Naive thymus-derived CD4-positive, alpha-beta T cell (primary cell): ENCODE measurements at regions not wholly inside any gene's neighbourhood (a gene's known extent, or its start where the extent isn't known, plus 50 kb on each side); places are given as distances from the start of the nearest gene placed in this dataset.
"Not testable (repeated sequence)": the region's sequence is repeated elsewhere in the genome, so short reads cannot be mapped to it uniquely, and the experiment has no call there.

ENCODE experiments used
- ATAC-seq: fragments of 150-1000 bp; cut with Tn5 transposase; 2 replicates; pipeline ENCODE4 v1.10.0; 2021; ENCODE audit warnings: mild to moderate bottlenecking, moderate library complexity
- CTCF ChIA-PET: fragments of 350-600 bp; sonication (Branson Sonifier 250); formaldehyde crosslinking; loops from one replicate; lab custom pipeline; 2021; ENCODE audit warnings: antibody characterized with exemption; lab: Charles Lee
- POLR2A ChIA-PET: fragments of 350-600 bp; sonication (Branson Sonifier 250); formaldehyde crosslinking; loops from one replicate; lab custom pipeline; 2021; ENCODE audit warnings: antibody characterized with exemption, inconsistent platforms; lab: Charles Lee
- DNase-seq, 9 donors: peaks; one replicate each; pipeline versions ENCODE4 v3.0.0 to v3.0.0-alpha.2; 2020 to 2022; ENCODE audit warnings: mixed read lengths in 1 of 9
- H3K27ac ChIP-seq: one replicate; pipeline ENCODE4 v1.7.0; 2013; ENCODE audit warnings: mild to moderate bottlenecking, low read depth, low read length, moderate library complexity
- H3K27me3 ChIP-seq, 2 donors: one replicate each; pipeline ENCODE4 v1.7.0; 2013; ENCODE audit warnings: low read length in 2 of 2, mild to moderate bottlenecking in 2 of 2, moderate library complexity in 2 of 2; ENCODE audit not compliant: control insufficient read depth in 2 of 2, insufficient read depth in 2 of 2
- H3K36me3 ChIP-seq, 3 experiments: 1 replicate in 2 of 3; 2 replicates in 1 of 3; pipeline ENCODE4 v1.7.0; 2013; ENCODE audit warnings: low read length in 3 of 3, mild to moderate bottlenecking in 3 of 3, moderate library complexity in 1 of 3; ENCODE audit not compliant: insufficient read depth in 3 of 3, control insufficient read depth in 2 of 3
- H3K4me1 ChIP-seq, 2 donors: one replicate each; pipeline ENCODE4 v1.7.0; 2013; ENCODE audit warnings: low read length in 2 of 2, mild to moderate bottlenecking in 2 of 2, moderate library complexity in 1 of 2; ENCODE audit not compliant: control insufficient read depth in 2 of 2, insufficient read depth in 2 of 2
- H3K4me3 ChIP-seq: 2 replicates; pipeline ENCODE4 v1.7.0; 2013; ENCODE audit warnings: mild to moderate bottlenecking, low read length
- H3K9me3 ChIP-seq, 3 experiments: 1 replicate in 2 of 3; 2 replicates in 1 of 3; pipeline ENCODE4 v1.7.0; 2013; ENCODE audit warnings: low read length in 3 of 3; ENCODE audit not compliant: control insufficient read depth in 2 of 3
- H3K27ac Mint-ChIP-seq, 9 donors: one replicate each; pipeline ENCODE4 v1.8.0; 2020 to 2022; ENCODE audit warnings: mixed read lengths in 9 of 9, mild to moderate bottlenecking in 8 of 9, moderate library complexity in 5 of 9, inconsistent platforms in 2 of 9
- H3K27me3 Mint-ChIP-seq, 5 donors: one replicate each; pipeline ENCODE4 v1.8.0; 2021 to 2022; ENCODE audit warnings: mixed read lengths in 5 of 5, mild to moderate bottlenecking in 1 of 5
- H3K36me3 Mint-ChIP-seq, 5 donors: one replicate each; pipeline ENCODE4 v1.8.0; 2020 to 2022; ENCODE audit warnings: mixed read lengths in 5 of 5, mild to moderate bottlenecking in 3 of 5, inconsistent platforms in 1 of 5
- H3K4me1 Mint-ChIP-seq, 7 donors: one replicate each; pipeline ENCODE4 v1.8.0; 2020 to 2022; ENCODE audit warnings: mixed read lengths in 7 of 7, mild to moderate bottlenecking in 3 of 7, inconsistent platforms in 1 of 7
- H3K4me3 Mint-ChIP-seq, 10 donors: one replicate each; pipeline ENCODE4 v1.8.0; 2020 to 2022; ENCODE audit warnings: mild to moderate bottlenecking in 10 of 10, mixed read lengths in 10 of 10, moderate library complexity in 6 of 10, inconsistent platforms in 2 of 10
- H3K9me3 Mint-ChIP-seq, 11 donors: one replicate each; pipeline ENCODE4 v1.8.0; 2020 to 2022; ENCODE audit warnings: mixed read lengths in 11 of 11, mild to moderate bottlenecking in 4 of 11, inconsistent platforms in 1 of 11, moderate library complexity in 1 of 11
- intact Hi-C, 2 donors: fragments of 100-400 bp; cut with micrococcal nuclease; formaldehyde crosslinking; loops; one replicate each; pipeline ENCODE4 v1.15.1; 2023

DNA sequence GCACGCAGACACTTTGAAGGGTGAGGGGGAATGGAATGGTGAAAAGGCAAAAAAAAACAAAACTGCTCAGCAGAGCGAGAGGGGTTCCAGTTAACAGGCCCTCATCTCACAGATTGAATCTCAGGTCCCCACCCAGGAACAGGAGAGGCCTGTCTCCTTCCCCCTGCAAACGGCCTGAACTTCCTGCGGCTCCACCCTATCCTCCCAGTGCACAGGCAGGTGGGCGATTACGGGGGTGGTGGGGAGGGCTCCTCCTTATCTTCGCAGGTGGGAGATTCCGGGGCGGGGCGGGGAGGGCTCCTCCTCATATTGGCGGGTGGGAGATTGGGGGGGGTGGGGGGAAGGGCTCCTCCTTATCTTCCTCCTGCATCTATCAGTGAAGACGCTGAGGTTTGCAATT lies 129.0 kb downstream of the SOX4 start:
- H3K27ac Mint-ChIP-seq: peak overlapping the region in 2 of 9 donors; percentile 18 to 69
- peaks cover 0 to 12% (median 4%) of the 10 kb centered on the region in 7 donors for H3K4me1 Mint-ChIP-seq
- peaks cover 0 to 12% (median 4%) of the 10 kb centered on the region in 11 donors for H3K9me3 Mint-ChIP-seq
- Histone ChIP-seq H3K36me3 (no peaks in the 10 kb centered on the region), H3K27ac (no peak overlapping the region), H3K4me3 (no peak overlapping the region), H3K4me1 (no peaks in the 10 kb centered on the region), H3K27me3 (no peaks in the 10 kb centered on the region), H3K9me3 (no peaks in the 10 kb centered on the region)
- CTCF ChIA-PET: no interaction called here
- intact Hi-C loops: no loop called here
- no peak for ATAC-seq
- peaks cover 0 to 4% (median 0%) of the 10 kb centered on the region in 5 donors for H3K36me3 Mint-ChIP-seq
- peak overlapping the region in 3 of 10 donors; percentile 48 to 66 (median 51) for H3K4me3 Mint-ChIP-seq
- peaks cover 0 to 9% (median 0%) of the 10 kb centered on the region in 5 donors for H3K27me3 Mint-ChIP-seq
- POLR2A ChIA-PET: no interaction called here
- no peak for DNase-seq

DNA sequence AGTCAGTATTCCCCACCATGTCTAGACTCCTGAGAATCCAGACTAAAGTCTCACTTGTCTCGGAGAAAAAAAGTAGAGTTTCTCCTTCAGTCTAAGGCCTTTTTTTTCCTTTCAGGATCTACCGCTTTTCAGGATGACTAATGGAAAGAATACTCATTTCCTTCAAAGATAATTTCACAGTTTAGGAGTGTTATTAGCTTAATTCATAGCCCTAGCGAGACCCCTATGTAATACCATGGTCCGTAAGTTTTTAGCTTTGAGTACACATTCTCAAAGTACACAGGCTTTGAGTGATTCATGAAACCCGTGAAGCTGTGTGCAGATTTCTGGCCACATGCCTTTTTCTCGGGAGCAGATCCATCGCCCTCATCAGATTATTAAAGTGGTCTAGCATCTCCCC lies 133.1 kb downstream of the SOX4 start:
- Mint-ChIP-seq H3K27me3 (peaks cover 0 to 4% (median 0%) of the 10 kb centered on the region in 5 donors), H3K27ac (no peak overlapping the region), H3K4me1 (peaks cover 0 to 12% (median 4%) of the 10 kb centered on the region in 7 donors), H3K4me3 (no peak overlapping the region), H3K36me3 (no peaks in the 10 kb centered on the region), H3K9me3 (peaks cover 0 to 2% (median 0%) of the 10 kb centered on the region in 11 donors)
- H3K9me3 ChIP-seq: no peaks in the 10 kb centered on the region
- H3K4me1 ChIP-seq: no peaks in the 10 kb centered on the region
- H3K36me3 ChIP-seq: no peaks in the 10 kb centered on the region
- DNase-seq (no peak), ATAC-seq (no peak)
- no peak overlapping the region for H3K27ac ChIP-seq
- CTCF ChIA-PET: no interaction called here
- H3K27me3 ChIP-seq: no peaks in the 10 kb centered on the region
- POLR2A ChIA-PET: no interaction called here
- H3K4me3 ChIP-seq: no peak overlapping the region
- intact Hi-C loops: no loop called here

DNA sequence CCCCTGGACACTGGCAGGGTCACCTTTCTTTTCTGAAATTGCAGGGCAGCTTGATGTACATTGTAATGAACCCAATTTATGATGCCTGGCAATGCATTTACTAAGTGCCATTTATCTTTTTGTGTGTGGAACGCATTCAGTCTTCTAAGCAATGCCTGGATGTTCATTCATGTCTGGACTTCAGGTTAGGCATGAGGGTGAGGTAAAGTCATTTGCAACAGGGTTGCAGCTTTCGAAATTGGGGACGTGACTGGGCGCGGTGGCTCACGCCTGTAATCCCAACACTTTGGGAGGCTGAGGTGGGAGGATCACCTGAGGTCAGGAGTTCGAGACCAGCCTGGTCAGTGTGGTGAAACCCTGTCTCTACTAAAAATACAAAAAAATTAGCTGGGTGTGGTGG lies 134.6 kb downstream of the SOX4 start:
- Histone ChIP-seq H3K9me3 (no peaks in the 10 kb centered on the region), H3K4me1 (no peaks in the 10 kb centered on the region), H3K27me3 (no peaks in the 10 kb centered on the region), H3K4me3 (no peak overlapping the region), H3K27ac (no peak overlapping the region), H3K36me3 (no peaks in the 10 kb centered on the region)
- ChIA-PET CTCF (no interaction called here), POLR2A (no interaction called here)
- Mint-ChIP-seq H3K27ac (no peak overlapping the region), H3K36me3 (no peaks in the 10 kb centered on the region), H3K4me3 (no peak overlapping the region), H3K9me3 (peaks cover 0 to 2% (median 0%) of the 10 kb centered on the region in 11 donors), H3K27me3 (peaks cover 0 to 4% (median 0%) of the 10 kb centered on the region in 5 donors), H3K4me1 (peaks cover 0 to 6% (median 0%) of the 10 kb centered on the region in 7 donors)
- DNase-seq: no peak
- ATAC-seq: no peak
- intact Hi-C loops: no loop called here

DNA sequence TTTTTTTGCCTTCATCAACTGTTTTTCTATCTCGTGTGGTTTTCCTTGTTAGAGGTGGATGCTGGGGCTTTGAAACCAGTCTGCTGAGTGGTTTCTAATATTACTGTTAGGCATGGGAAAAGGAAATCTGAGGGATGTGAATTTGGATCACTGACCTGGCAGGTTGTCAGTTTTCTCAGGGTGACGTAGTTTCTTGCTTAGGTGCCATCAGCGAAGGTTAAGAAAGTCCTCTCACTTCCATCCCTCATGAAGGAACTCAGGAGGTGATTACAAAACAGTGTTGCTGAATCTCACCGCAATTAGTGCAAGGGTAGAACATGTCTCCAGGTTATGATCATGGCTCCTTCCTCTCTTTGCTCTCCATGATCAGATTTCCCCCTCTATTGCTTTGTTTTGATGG lies 135.9 kb downstream of the SOX4 start:
- Histone ChIP-seq H3K4me1 (no peaks in the 10 kb centered on the region), H3K27me3 (no peaks in the 10 kb centered on the region), H3K9me3 (no peaks in the 10 kb centered on the region), H3K4me3 (no peak overlapping the region), H3K36me3 (no peaks in the 10 kb centered on the region), H3K27ac (no peak overlapping the region)
- ChIA-PET POLR2A (no interaction called here), CTCF (no interaction called here)
- Mint-ChIP-seq H3K36me3 (no peaks in the 10 kb centered on the region), H3K9me3 (peaks cover 0 to 2% (median 0%) of the 10 kb centered on the region in 11 donors), H3K27me3 (peaks cover 0 to 7% (median 0%) of the 10 kb centered on the region in 5 donors), H3K4me3 (no peak overlapping the region), H3K4me1 (no peaks in the 10 kb centered on the region), H3K27ac (no peak overlapping the region)
- no peak for ATAC-seq
- DNase-seq: no peak
- intact Hi-C loops: no loop called here

DNA sequence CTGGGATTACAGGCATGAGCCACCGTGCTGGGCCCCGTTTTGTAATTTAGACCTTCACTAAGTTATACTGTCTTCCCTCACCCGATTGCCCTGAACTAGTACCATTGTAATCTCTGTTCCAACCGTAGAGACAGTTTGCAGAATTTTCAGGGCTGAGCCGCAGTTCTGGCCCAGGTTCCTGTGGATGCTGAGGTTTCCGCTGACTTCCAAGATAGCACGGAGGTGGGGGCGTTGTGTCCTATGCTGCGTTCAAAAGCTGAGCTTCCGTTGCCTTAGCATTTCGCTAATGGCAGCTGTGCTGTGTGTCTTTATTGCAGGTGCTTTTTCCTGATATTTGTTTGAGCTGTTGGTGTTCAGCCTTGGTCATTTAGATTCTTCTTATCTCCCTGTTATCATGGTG lies 137.0 kb downstream of the SOX4 start:
- Mint-ChIP-seq H3K36me3 (no peaks in the 10 kb centered on the region), H3K9me3 (peaks cover 0 to 2% (median 0%) of the 10 kb centered on the region in 11 donors), H3K27me3 (peaks cover 0 to 7% (median 0%) of the 10 kb centered on the region in 5 donors), H3K4me3 (no peak overlapping the region), H3K27ac (no peak overlapping the region), H3K4me1 (no peaks in the 10 kb centered on the region)
- Histone ChIP-seq H3K9me3 (no peaks in the 10 kb centered on the region), H3K36me3 (no peaks in the 10 kb centered on the region), H3K27ac (no peak overlapping the region), H3K27me3 (no peaks in the 10 kb centered on the region), H3K4me1 (no peaks in the 10 kb centered on the region), H3K4me3 (no peak overlapping the region)
- intact Hi-C loops: no loop called here
- ChIA-PET CTCF (no interaction called here), POLR2A (no interaction called here)
- ATAC-seq: no peak
- no peak for DNase-seq

DNA sequence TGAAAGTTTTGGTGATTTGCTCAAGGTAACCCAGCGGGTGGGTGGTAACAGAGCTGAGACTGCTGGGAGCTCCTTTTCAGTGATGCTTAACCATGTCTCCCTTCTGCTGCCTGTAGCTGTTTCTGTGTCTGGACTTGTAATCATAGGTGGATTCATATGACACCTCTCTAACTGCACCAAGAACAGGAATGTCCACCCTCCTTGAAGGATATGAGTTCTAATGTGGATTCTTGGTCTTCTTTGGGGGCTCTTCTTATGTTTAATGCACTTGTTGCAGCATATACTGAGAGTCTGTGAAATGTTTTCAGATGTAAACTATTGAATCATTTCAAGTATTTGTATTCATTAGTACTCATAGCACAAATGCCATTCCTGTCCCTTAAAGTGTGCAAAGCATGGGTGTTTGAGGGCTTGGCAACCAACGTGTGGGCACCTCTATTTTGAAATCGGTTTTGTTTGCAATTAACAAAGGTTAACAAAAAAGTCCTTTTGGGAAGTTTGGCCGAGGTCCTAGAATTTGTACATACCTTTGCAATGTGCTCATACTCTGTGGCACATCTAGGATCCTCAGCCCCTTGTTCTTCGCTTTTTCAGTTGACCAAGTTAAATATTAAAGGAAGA lies 138.0 kb downstream of the SOX4 start:
- H3K9me3 Mint-ChIP-seq: peaks cover 0 to 2% (median 0%) of the 10 kb centered on the region in 11 donors
- no peak overlapping the region for H3K27ac Mint-ChIP-seq
- Histone ChIP-seq H3K4me1 (no peaks in the 10 kb centered on the region), H3K4me3 (no peak overlapping the region), H3K27me3 (no peaks in the 10 kb centered on the region), H3K36me3 (no peaks in the 10 kb centered on the region), H3K9me3 (no peaks in the 10 kb centered on the region), H3K27ac (no peak overlapping the region)
- intact Hi-C loops: no loop called here
- H3K4me1 Mint-ChIP-seq: peaks cover 0 to 5% (median 0%) of the 10 kb centered on the region in 7 donors
- ChIA-PET CTCF (no interaction called here), POLR2A (no interaction called here)
- peaks cover 0 to 7% (median 0%) of the 10 kb centered on the region in 5 donors for H3K27me3 Mint-ChIP-seq
- H3K4me3 Mint-ChIP-seq: no peak overlapping the region
- no peak for DNase-seq
- H3K36me3 Mint-ChIP-seq: peaks cover 0 to 4% (median 0%) of the 10 kb centered on the region in 5 donors
- ATAC-seq: no peak

DNA sequence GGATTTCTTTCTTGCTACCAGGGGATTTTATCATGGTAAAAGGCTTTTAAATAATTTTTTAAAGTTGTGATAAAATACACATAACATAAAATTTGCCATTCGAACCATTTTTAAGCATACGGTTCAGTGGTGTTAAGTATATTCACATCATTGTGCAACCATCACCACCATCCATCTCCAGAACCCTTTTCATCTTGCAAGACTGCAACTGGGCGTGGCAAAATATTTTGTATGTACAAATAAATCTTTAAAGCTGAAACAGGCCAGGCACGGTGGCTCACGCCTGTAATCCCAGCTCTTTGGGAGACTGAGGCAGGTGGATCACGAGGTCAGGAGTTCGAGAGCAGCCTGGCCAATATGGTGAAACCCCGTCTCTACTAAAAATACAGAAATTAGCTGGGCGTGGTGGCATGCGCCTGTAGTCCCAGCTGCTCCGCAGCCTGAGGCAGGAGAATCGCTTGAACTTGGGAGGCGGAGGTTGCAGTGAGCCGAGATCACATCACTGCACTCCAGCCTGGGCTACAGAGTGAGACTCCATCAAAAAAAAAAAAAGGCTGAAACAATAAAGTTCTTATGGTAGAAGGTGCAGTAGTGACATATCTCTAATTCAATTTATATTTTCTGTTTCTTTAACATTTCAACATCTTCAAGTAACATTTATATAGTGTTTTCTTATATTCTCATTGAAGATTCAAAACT lies 138.6 kb downstream of the SOX4 start:
- ATAC-seq, H3K9me3 Mint-ChIP-seq, H3K36me3 Mint-ChIP-seq, CTCF ChIA-PET, H3K4me3 ChIP-seq, intact Hi-C loops, H3K9me3 ChIP-seq, DNase-seq, POLR2A ChIA-PET, H3K27ac Mint-ChIP-seq, H3K36me3 ChIP-seq, H3K4me1 Mint-ChIP-seq, H3K27ac ChIP-seq, H3K4me3 Mint-ChIP-seq, H3K4me1 ChIP-seq, H3K27me3 ChIP-seq: not testable (repeated sequence)
- H3K27me3 Mint-ChIP-seq: peaks cover 0 to 10% (median 2%) of the 10 kb centered on the region in 5 donors
